ENCODE measurements at regions not wholly inside any gene's neighbourhood (a gene's known extent, or its start where the extent isn't known, plus 50 kb on each side); places are given as distances from the start of the nearest gene placed in this dataset.

- no peak for DNase-seq
These were observed 301.0 kb upstream of the MGAT5 start for GRCh38 chr2:133952896-133953295.

- no peak for DNase-seq
These were observed 300.3 kb upstream of the MGAT5 start for GRCh38 chr2:133953524-133953923.

- DNase-seq: no peak
These were observed 299.2 kb upstream of the MGAT5 start for GRCh38 chr2:133954636-133955035.

GRCh38 chr2:133955169-133955568 is 298.7 kb upstream of the MGAT5 start:
- no peak for DNase-seq

GRCh38 chr2:133956434-133956935 is 297.4 kb upstream of the MGAT5 start:
- DNase-seq: no peak

GRCh38 chr2:133957724-133958480 is 296.0 kb upstream of the MGAT5 start:
- no peak for DNase-seq

- DNase-seq: no peak
These were observed 294.8 kb upstream of the MGAT5 start for GRCh38 chr2:133959066-133959465.

- DNase-seq: no peak
These were observed 287.1 kb upstream of the MGAT5 start for GRCh38 chr2:133966720-133967304.

GRCh38 chr2:133967326-133967725 is 286.5 kb upstream of the MGAT5 start:
- no peak for DNase-seq

- DNase-seq: no peak
These were observed 285.4 kb upstream of the MGAT5 start for GRCh38 chr2:133968446-133968845.

- no peak for DNase-seq
These were observed 283.2 kb upstream of the MGAT5 start for GRCh38 chr2:133970641-133971040.

- no peak for DNase-seq
These were observed 281.6 kb upstream of the MGAT5 start for GRCh38 chr2:133972297-133972696.

GRCh38 chr2:133972786-133973185 is 281.1 kb upstream of the MGAT5 start:
- DNase-seq: no peak

GRCh38 chr2:133974353-133974752 is 279.5 kb upstream of the MGAT5 start:
- no peak for DNase-seq

GRCh38 chr2:133975135-133975534 is 278.7 kb upstream of the MGAT5 start:
- DNase-seq: no peak

- DNase-seq: no peak
These were observed 278.0 kb upstream of the MGAT5 start for GRCh38 chr2:133975676-133976428.

- DNase-seq: no peak
These were observed 277.2 kb upstream of the MGAT5 start for GRCh38 chr2:133976659-133977058.

- no peak for DNase-seq
These were observed 276.5 kb upstream of the MGAT5 start for GRCh38 chr2:133977405-133977804.

GRCh38 chr2:133982256-133982655 is 271.6 kb upstream of the MGAT5 start:
- no peak for DNase-seq

GRCh38 chr2:133985563-133985962 is 268.3 kb upstream of the MGAT5 start:
- no peak for DNase-seq

GRCh38 chr2:133986081-133986837 is 267.6 kb upstream of the MGAT5 start:
- DNase-seq: no peak

- no peak for DNase-seq
These were observed 266.7 kb upstream of the MGAT5 start for GRCh38 chr2:133986881-133987795.
